Panc1 (cell line): ENCODE measurements at regions not wholly inside any gene's neighbourhood (a gene's known extent, or its start where the extent isn't known, plus 50 kb on each side); places are given as distances from the start of the nearest gene placed in this dataset.

Source experiments
- ATAC-seq: fragments of 200-7000 bp; cut with Tn5 transposase; 2 replicates; pipeline ENCODE4 v1.9.1; 2020; ENCODE audit warnings: mild to moderate bottlenecking, moderate library complexity
- BruUV-seq: library from RNA; stranded (reverse); fragments of 400-500 nt; replicated peaks from 2 replicates; lab custom pipeline; 2021; lab: Mats Ljungman, UMichigan
- CTCF ChIA-PET: fragments of 300-600 bp; sonication (Branson Sonifier 250); formaldehyde crosslinking; loops from one replicate; lab custom pipeline; 2022; ENCODE audit warnings: antibody characterized with exemption; lab: Charles Lee
- POLR2A ChIA-PET: fragments of 300-600 bp; sonication (Branson Sonifier 250); formaldehyde crosslinking; loops from one replicate; lab custom pipeline; 2022; ENCODE audit warnings: antibody characterized with exemption; lab: Charles Lee
- DNase-seq: peaks from one replicate; pipeline ENCODE4 v3.0.0-alpha.2; 2010; ENCODE audit warnings: low read depth, low spot score
- H3K27ac ChIP-seq: 2 replicates; pipeline ENCODE4 v1.5.1; 2011; ENCODE audit warnings: mild to moderate bottlenecking, low read length, inconsistent platforms
- H3K27me3 ChIP-seq: fragments of 200-500 bp; sonication (Bioruptor generic); 2 replicates; pipeline ENCODE4 v1.6.0; 2014; ENCODE audit warnings: low read length, inconsistent platforms; ENCODE audit not compliant: control insufficient read depth, insufficient read depth
- H3K36me3 ChIP-seq: fragments of 200-500 bp; sonication (Bioruptor generic); 2 replicates; pipeline ENCODE4 v1.5.1; 2014; ENCODE audit warnings: inconsistent platforms, mild to moderate bottlenecking, low read length, moderate library complexity; ENCODE audit not compliant: control insufficient read depth, insufficient read depth
- H3K4me1 ChIP-seq: 2 replicates; pipeline ENCODE4 v1.5.1; 2011; ENCODE audit warnings: inconsistent platforms, mild to moderate bottlenecking, low read length, moderate library complexity; ENCODE audit not compliant: control insufficient read depth, insufficient read depth
- H3K4me3 ChIP-seq, 2 experiments: 2 replicates each; pipeline ENCODE4 v1.5.1; 2011 to 2012; ENCODE audit warnings: low read depth in 2 of 2, low read length in 2 of 2, mild to moderate bottlenecking in 2 of 2, inconsistent platforms in 1 of 2, moderate library complexity in 1 of 2
- H3K9me3 ChIP-seq: fragments of 200-500 bp; sonication (Bioruptor generic); 2 replicates; pipeline ENCODE4 v1.5.1; 2014; ENCODE audit warnings: low read depth, mild to moderate bottlenecking, inconsistent platforms, low read length, moderate library complexity; ENCODE audit not compliant: control insufficient read depth, insufficient read depth
- CTCF ChIP-seq: fragments of 450-650 bp; IDR thresholded peaks from 2 replicates; pipeline ENCODE4 v1.5.1; 2017; ENCODE audit warnings: mild to moderate bottlenecking
- POLR2AphosphoS5 ChIP-seq: IDR thresholded peaks from 2 replicates; pipeline ENCODE4 v1.6.1; 2012; ENCODE audit warnings: mild to moderate bottlenecking, low read depth, low read length, moderate library complexity
- REST ChIP-seq, 2 experiments: IDR thresholded peaks; 2 replicates each; pipeline ENCODE4 v1.6.1; 2011 to 2012; ENCODE audit warnings: low read depth in 2 of 2, control low read depth in 1 of 2, low read length in 1 of 2, mild to moderate bottlenecking in 1 of 2, moderate library complexity in 1 of 2; ENCODE audit not compliant: insufficient read depth in 1 of 2
- SIN3A ChIP-seq: IDR thresholded peaks from 2 replicates; pipeline ENCODE4 v1.6.1; 2012; ENCODE audit warnings: low read depth, mild to moderate bottlenecking, low read length, moderate library complexity, borderline replicate concordance; ENCODE audit not compliant: insufficient read depth
- TCF7L2 ChIP-seq: IDR thresholded peaks from 2 replicates; pipeline ENCODE4 v1.6.1; 2011; ENCODE audit warnings: mild to moderate bottlenecking, low read depth, low read length, inconsistent platforms
- in situ Hi-C: cut with HindIII; loops from 2 replicates; pipeline ENCODE4 v1.10.0; 2016; ENCODE audit warnings: low sequenced_read_pairs, low pct_unique_long_range_greater_than_20kb
- intact Hi-C: fragments of 100-400 bp; cut with micrococcal nuclease; formaldehyde crosslinking; loops from one replicate; pipeline ENCODE4 v1.10.0; 2022; ENCODE audit not compliant: unreplicated experiment

GRCh38 chr2:195594248-195594647, 62.8 kb upstream of the SLC39A10 start:
- H3K27ac ChIP-seq: no peak overlapping the region
- no peak for TF ChIP-seq REST (IDR thresholded peaks at IDR 0.05; ENCODE audit: insufficient read depth in 1 of 2, low read depth in 2 of 2, low read length in 1 of 2)
- TF ChIP-seq CTCF: no peak
- TF ChIP-seq SIN3A: no peak
- TF ChIP-seq TCF7L2: no peak
- TF ChIP-seq POLR2AphosphoS5: no peak
- H3K36me3 ChIP-seq: no peaks in the 10 kb centered on the region
- H3K4me1 ChIP-seq: no peaks in the 10 kb centered on the region
- POLR2A ChIA-PET: interaction anchor here (0.7 kb wide), 1 partner anchor 73 kb away, joined by 5 read pairs; no protein-coding TSS in a partner anchor
- ATAC-seq (no peak), DNase-seq (no peak)
- BruUV-seq: no TSS peak
- in situ Hi-C loops: no loop called here
- H3K4me3 ChIP-seq: no peak overlapping the region
- intact Hi-C loops: no loop called here
- CTCF ChIA-PET: no interaction called here
- no peaks in the 10 kb centered on the region for H3K27me3 ChIP-seq
- H3K9me3 ChIP-seq: 0 out of 2 replicates have a peak, but pooled peaks cover 4% of the 10 kb centered on the region

GRCh38 chr2:195592105-195592504, 64.9 kb upstream of the SLC39A10 start:
- Histone ChIP-seq H3K36me3 (no peaks in the 10 kb centered on the region), H3K9me3 (0 out of 2 replicates have a peak, but pooled peaks cover 4% of the 10 kb centered on the region), H3K27me3 (no peaks in the 10 kb centered on the region), H3K27ac (no peak overlapping the region), H3K4me1 (no peaks in the 10 kb centered on the region), H3K4me3 (no peak overlapping the region)
- in situ Hi-C loops: no loop called here
- intact Hi-C loops: no loop called here
- ChIA-PET CTCF (no interaction called here), POLR2A (no interaction called here)
- ATAC-seq: no peak
- TF ChIP-seq REST (IDR thresholded peaks at IDR 0.05; ENCODE audit: insufficient read depth in 1 of 2, low read depth in 2 of 2, low read length in 1 of 2): no peak
- TF ChIP-seq POLR2AphosphoS5: no peak
- TF ChIP-seq TCF7L2: no peak
- TF ChIP-seq CTCF: no peak
- TF ChIP-seq SIN3A: no peak
- no TSS peak for BruUV-seq
- DNase-seq: no peak
